Inflammatory macrophage (primary cell): ENCODE measurements at regions not wholly inside any gene's neighbourhood (a gene's known extent, or its start where the extent isn't known, plus 50 kb on each side); places are given as distances from the start of the nearest gene placed in this dataset.
"Not testable (repeated sequence)": the region's sequence is repeated elsewhere in the genome, so short reads cannot be mapped to it uniquely, and the experiment has no call there.

ENCODE experiments used
- DNase-seq, 2 donors: peaks; one replicate each; pipeline ENCODE4 v3.0.0-alpha.2; 2020 to 2022

DNA sequence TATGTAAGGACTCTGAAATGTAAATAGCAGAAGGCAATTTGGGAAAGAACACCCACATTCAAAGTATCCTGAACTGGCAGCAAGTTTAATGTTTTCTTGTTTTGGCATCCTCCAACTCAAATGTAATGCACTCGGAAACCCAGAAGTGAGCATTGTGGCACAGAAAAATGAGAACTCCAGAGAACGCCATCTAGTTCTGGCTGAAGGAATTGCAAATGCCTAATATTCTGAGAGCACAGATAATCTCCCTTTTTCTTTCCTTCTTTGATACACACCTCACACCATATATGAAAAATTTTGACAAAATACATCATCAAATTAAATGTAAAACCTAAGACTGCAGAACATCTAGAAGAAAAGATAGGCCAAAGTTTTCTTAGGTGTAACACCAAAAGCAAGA lies 52.1 kb downstream of the PWWP3B start:
- no peak for DNase-seq

DNA sequence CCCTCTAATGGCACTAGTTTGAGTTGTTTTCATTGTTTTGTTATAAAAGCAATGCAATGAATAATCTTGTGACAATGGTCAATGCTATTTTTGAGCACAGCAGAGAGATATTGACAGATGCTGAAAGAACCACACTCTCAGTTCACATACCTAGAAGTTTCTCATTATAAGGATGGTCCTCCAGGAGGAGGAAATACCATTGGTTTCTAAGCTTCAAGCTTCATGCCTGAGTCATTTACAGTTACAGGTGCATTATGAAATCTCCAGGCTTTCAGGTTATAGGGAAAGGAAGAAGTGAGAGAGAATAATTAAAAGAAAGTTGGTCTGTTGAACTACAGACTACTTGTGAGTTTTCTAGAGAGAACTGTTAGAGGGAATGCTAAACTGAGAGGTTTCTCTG lies 75.3 kb downstream of the PWWP3B start:
- DNase-seq: no peak

GRCh38 chrX:106246511-106246910 lies 78.4 kb downstream of the PWWP3B start:
- no peak for DNase-seq

- no peak for DNase-seq
Observed at GRCh38 chrX:106247162-106247561, 79.1 kb downstream of the PWWP3B start.

GRCh38 chrX:106249706-106250379 lies 81.7 kb downstream of the PWWP3B start:
- DNase-seq: no peak

GRCh38 chrX:106263817-106264216 lies 95.7 kb downstream of the PWWP3B start:
- DNase-seq: no peak

DNA sequence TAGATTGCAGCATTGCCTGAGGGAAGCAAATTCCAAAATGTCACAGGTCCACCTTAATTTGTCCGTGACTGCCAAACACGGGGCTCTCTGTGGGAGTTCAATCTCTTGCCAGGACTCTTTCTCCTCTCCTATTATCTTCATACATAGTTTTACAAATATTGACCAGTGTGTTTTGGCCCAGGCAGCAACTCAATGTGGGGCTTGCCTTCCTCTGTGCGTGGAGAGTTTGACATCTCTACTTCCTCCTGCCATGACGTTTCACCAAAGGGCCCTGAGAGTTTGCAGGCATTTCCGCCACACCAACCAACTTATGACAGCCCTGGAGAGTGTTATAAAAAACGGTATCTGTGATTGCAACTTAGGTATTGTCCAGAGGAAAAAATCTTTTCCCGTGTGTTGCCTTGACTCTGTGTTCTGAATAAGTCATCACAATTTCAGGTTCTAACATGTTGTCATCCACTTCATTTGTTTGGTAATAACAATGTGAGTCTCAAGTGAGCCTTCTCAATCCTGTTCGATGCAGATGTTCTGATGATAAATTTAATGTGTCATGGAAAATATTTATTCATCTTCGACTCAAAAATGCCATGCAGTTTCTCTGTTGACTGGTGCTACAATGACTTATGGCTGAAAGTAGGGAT lies 106.0 kb downstream of the PWWP3B start:
- not testable (repeated sequence) for DNase-seq

GRCh38 chrX:106275172-106275571 lies 107.1 kb downstream of the PWWP3B start:
- not testable (repeated sequence) for DNase-seq

GRCh38 chrX:106278951-106279350 lies 110.8 kb downstream of the PWWP3B start:
- DNase-seq: no peak

- no peak for DNase-seq
Observed at GRCh38 chrX:106281383-106281782, 113.3 kb downstream of the PWWP3B start.

DNA sequence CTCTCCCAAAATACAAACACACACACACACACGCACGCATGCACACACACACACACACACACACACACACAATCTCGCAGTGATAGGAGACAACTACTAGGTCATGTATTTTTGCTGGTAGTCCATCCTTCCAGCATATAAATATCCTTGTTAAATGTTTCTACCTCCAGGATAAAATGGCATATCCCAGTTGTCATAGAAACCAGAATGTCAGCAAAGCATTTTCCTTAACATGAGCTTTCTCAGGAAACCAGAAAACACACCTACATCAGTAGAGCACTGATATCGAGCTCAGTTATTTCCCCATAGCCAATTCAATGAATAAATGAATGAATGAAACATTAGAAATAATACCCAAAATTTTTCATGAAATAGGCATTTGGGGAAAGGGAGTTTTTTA lies 115.7 kb downstream of the PWWP3B start:
- DNase-seq: no peak

DNA sequence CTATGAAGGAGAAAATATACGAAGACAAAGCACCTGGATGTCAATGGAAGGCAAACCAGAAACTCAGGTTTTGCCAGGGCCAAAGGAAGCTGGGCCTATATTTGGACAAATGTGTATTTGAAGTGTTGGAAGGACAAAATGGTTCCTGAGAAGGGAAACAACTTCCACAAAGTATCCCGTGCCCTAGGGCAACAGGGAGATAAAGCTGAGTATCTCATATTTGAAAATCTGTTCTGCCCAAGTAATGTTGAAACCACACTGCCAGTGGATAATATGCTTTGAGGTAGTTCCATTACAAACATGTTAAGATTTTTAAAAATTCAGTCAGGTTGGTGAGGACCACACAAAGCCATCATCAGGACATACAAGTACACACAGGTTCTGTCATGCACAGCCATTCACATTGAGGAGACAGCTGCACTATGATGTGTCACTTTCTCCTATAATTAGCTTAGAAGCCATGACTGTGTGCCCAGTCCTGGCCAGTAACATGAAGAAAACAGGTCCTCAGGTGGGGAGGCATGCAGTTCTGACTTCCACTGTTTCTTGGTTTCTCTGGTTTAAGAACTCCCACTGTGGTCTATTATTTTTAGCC lies 116.4 kb downstream of the PWWP3B start:
- no peak for DNase-seq

DNA sequence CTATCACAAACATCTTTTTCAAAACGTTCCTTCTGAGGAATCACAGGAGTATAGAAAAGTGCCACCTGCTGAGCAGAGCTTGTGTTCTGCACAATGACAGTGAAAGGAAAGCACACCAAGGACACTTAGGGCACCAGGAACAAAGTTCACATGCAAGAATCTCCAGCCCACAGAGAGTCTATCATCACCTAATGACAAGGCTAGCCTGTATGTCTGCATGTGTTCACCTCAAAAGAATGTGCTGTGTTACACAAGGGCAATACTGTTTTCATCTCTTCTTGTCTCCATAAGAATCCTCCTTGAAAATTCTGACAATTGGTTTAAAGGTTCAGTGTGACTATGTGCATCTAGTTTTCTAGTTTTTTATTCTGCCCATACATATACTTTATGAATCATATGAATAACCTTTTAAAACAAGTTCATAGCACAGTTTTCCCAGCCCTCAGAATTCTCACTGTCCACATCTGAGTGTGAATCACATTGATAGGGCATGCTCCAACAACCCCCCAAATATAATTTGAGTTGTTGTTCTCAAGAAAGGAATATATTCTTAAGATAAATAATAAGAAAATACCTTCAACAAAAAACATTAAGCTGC lies 118.0 kb downstream of the PWWP3B start:
- DNase-seq: no peak

GRCh38 chrX:106290778-106291177 lies 122.7 kb downstream of the PWWP3B start:
- DNase-seq: not testable (repeated sequence)

- not testable (repeated sequence) for DNase-seq
Observed at GRCh38 chrX:106291779-106292390, 123.8 kb downstream of the PWWP3B start.

- DNase-seq: no peak
Observed at GRCh38 chrX:106300239-106300638, 132.1 kb downstream of the PWWP3B start.

DNA sequence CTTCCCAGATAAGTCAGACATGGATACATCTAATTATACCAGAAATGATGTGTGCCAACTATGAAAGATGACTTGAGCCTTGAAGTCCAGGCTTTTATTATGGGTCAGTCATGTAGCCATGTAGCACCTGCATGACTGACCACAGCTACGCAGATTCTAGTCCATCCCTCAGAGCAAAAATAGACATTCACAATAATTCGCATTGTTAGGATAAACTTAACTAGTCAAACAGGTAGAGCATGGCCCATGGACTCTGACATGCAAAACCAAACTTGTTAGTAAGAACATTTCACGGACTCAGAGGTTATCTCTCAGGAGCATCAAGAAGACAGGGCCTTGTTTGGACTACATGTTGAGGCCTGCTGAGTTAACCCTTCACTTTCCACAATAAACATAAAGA lies 132.6 kb downstream of the PWWP3B start:
- DNase-seq: no peak

DNA sequence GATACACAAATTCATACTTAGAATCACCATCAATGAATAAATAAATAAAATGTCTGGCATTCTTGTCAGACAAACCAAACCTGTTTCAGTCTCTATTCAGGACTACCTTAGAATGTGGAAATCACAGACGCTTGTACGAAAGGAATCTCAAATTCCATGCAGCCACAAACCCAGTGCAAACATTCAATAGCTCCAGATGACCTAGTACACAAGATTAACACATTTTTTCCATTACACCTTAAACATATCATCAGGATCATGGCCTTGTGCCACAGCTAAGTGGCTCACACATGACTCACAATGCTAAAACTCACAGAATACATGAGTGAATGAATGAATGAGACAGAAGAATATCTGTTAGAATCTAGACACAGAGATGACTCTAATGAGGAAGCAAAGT lies 134.2 kb downstream of the PWWP3B start:
- no peak for DNase-seq

- DNase-seq: no peak
Observed at GRCh38 chrX:106306391-106306947, 138.4 kb downstream of the PWWP3B start.

DNA sequence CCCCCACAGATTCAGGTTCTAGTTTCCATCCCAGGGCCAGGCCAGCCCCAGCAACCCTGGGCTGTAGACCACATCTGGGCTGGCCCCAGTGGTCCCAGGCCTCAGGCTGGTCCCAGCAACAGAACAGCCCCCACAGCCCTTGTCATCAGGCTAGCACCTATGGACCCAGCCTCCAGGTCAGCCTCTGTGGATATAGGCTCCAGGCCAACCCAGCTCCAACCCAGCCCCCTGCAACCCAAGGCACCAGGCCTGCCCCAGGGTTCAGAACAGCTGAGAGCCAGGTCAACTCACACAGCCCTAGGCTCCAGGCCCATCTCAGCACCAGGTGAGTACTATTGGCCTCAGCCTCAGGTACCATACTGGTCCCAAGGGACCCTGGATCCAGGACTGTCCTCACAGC lies 155.3 kb downstream of the PWWP3B start:
- DNase-seq: no peak

- no peak for DNase-seq
Observed at GRCh38 chrX:106331606-106332005, 163.5 kb downstream of the PWWP3B start.

DNA sequence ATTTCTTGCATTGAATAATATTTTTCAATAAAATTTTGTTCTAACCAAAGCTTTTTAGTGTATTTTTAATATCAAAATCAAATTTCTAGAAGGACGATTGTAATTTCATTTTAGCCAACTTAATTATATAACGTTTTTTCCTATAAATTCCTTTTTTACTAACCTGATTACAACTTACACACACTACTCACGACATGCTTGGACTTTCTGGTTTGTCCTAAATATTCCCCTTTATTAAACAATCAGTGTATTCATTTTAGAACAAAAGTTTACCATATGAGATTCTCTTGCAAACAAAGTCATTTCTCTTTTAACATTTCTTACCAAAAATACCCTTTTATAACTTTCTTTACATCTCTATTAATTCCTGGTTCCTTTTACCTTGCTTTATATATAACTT lies 173.7 kb downstream of the PWWP3B start:
- DNase-seq: no peak

GRCh38 chrX:106356580-106356979 lies 188.5 kb downstream of the PWWP3B start:
- DNase-seq: no peak
